OCI-LY1 (cell line): ENCODE measurements at regions not wholly inside any gene's neighbourhood (a gene's known extent, or its start where the extent isn't known, plus 50 kb on each side); places are given as distances from the start of the nearest gene placed in this dataset.
"Not testable (repeated sequence)": the region's sequence is repeated elsewhere in the genome, so short reads cannot be mapped to it uniquely, and the experiment has no call there.

Experiments
- H2AFZ ChIP-seq: fragments of 200-600 bp; sonication (generic), shearing (Covaris generic); 2 replicates; pipeline ENCODE4 v1.6.0; 2014; ENCODE audit warnings: antibody characterized with exemption, mild to moderate bottlenecking, low read length
- H3F3A ChIP-seq: fragments of 200-600 bp; sonication (generic), shearing (Covaris generic); 2 replicates; pipeline ENCODE4 v1.6.0; 2014; ENCODE audit warnings: mild to moderate bottlenecking, antibody characterized with exemption, low read length, moderate library complexity; ENCODE audit not compliant: insufficient read depth
- H3K27ac ChIP-seq: fragments of 200-600 bp; sonication (generic); 2 replicates; pipeline ENCODE4 v1.5.1; 2014; ENCODE audit warnings: low read length, mixed run types, mild to moderate bottlenecking, low read depth; ENCODE audit not compliant: poor library complexity, severe bottlenecking
- H3K27me3 ChIP-seq: fragments of 200-600 bp; sonication (generic); 2 replicates; pipeline ENCODE4 v1.6.0; 2014; ENCODE audit warnings: antibody characterized with exemption, mild to moderate bottlenecking, low read length, moderate library complexity; ENCODE audit not compliant: insufficient read depth
- H3K36me3 ChIP-seq: fragments of 200-600 bp; sonication (generic); 2 replicates; pipeline ENCODE4 v1.6.1; 2014; ENCODE audit warnings: mild to moderate bottlenecking, antibody characterized with exemption, low read length, moderate library complexity, mixed read lengths; ENCODE audit not compliant: insufficient read depth
- H3K4me1 ChIP-seq: fragments of 200-600 bp; sonication (generic); 2 replicates; pipeline ENCODE4 v1.5.1; 2014; ENCODE audit warnings: mild to moderate bottlenecking, low read length, moderate library complexity; ENCODE audit not compliant: insufficient read depth, severe bottlenecking
- H3K4me2 ChIP-seq: fragments of 200-600 bp; sonication (generic), shearing (Covaris generic); 2 replicates; pipeline ENCODE4 v1.6.1; 2014; ENCODE audit warnings: low read length
- H3K4me3 ChIP-seq: fragments of 200-600 bp; sonication (generic); 2 replicates; pipeline ENCODE4 v1.5.1; 2014; ENCODE audit warnings: low read length, low read depth, mild to moderate bottlenecking, mixed read lengths; ENCODE audit not compliant: poor library complexity, severe bottlenecking
- H3K79me2 ChIP-seq: fragments of 200-600 bp; shearing (Covaris generic); 2 replicates; pipeline ENCODE4 v1.6.1; 2016; ENCODE audit warnings: mixed run types, low read length, mixed read lengths; ENCODE audit not compliant: insufficient read depth
- H3K9ac ChIP-seq: fragments of 200-600 bp; sonication (generic), shearing (Covaris generic); 2 replicates; pipeline ENCODE4 v1.6.1; 2014; ENCODE audit warnings: mild to moderate bottlenecking, low read length, mixed read lengths
- H3K9me2 ChIP-seq: fragments of 200-600 bp; sonication (generic), shearing (Covaris generic); 2 replicates; pipeline ENCODE4 v1.6.1; 2014; ENCODE audit warnings: low read depth, mild to moderate bottlenecking, low read length, mixed read lengths
- H3K9me3 ChIP-seq: fragments of 200-600 bp; shearing (Covaris generic); 2 replicates; pipeline ENCODE4 v1.6.1; 2014; ENCODE audit warnings: low read length, mixed read lengths
- H4K20me1 ChIP-seq: fragments of 200-600 bp; sonication (generic), shearing (Covaris generic); 2 replicates; pipeline ENCODE4 v1.6.0; 2016; ENCODE audit warnings: mild to moderate bottlenecking, low read length; ENCODE audit not compliant: insufficient read depth
- EZH2 ChIP-seq: fragments of 200-600 bp; sonication (generic), shearing (Covaris generic); IDR thresholded peaks from 2 replicates; pipeline ENCODE4 v1.8.0; 2017; ENCODE audit warnings: borderline replicate concordance, mixed run types, mild to moderate bottlenecking, antibody characterized with exemption, low read length, moderate library complexity, mixed read lengths
- TF ChIP-seq, protein P1 (sequence below): fragments of 200-600 bp; sonication (generic), shearing (Covaris generic); IDR thresholded peaks from 2 replicates; pipeline ENCODE4 v1.5.1; 2017; ENCODE audit warnings: mild to moderate bottlenecking, antibody characterized with exemption, low read length, moderate library complexity, mixed read lengths

DNA sequence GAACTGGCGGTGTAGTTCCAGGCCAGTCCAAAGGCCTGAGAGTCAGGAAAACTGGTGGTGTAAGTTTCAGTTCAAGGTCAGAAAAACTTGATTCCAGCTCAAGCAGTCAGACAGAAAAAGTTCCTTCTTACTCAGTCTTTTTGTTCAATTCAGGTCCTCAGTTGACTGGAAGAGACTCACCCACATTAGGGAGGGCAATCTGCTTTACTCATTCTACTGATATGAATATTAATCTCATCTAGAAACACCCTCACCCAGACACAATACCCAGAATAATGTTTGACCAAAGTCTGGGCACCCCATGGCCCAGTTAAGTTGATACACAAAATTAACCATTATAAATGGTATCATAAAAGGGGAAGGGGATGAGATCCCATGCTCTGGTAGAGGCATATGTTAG lies 50.1 kb upstream of the LTA4H start:
- H3K4me1 ChIP-seq: no peaks in the 10 kb centered on the region
- no peak overlapping the region for H3K4me2 ChIP-seq
- no peak overlapping the region for H2AFZ ChIP-seq
- no peaks in the 10 kb centered on the region; the same call in 1 of the 2 replicates for H3K27me3 ChIP-seq
- H4K20me1 ChIP-seq: no peaks in the 10 kb centered on the region
- H3K9ac ChIP-seq: no peak overlapping the region
- no peaks in the 10 kb centered on the region for H3K79me2 ChIP-seq
- H3F3A ChIP-seq: no peaks in the 10 kb centered on the region
- no peaks in the 10 kb centered on the region for H3K36me3 ChIP-seq
- TF ChIP-seq, protein P1, sequence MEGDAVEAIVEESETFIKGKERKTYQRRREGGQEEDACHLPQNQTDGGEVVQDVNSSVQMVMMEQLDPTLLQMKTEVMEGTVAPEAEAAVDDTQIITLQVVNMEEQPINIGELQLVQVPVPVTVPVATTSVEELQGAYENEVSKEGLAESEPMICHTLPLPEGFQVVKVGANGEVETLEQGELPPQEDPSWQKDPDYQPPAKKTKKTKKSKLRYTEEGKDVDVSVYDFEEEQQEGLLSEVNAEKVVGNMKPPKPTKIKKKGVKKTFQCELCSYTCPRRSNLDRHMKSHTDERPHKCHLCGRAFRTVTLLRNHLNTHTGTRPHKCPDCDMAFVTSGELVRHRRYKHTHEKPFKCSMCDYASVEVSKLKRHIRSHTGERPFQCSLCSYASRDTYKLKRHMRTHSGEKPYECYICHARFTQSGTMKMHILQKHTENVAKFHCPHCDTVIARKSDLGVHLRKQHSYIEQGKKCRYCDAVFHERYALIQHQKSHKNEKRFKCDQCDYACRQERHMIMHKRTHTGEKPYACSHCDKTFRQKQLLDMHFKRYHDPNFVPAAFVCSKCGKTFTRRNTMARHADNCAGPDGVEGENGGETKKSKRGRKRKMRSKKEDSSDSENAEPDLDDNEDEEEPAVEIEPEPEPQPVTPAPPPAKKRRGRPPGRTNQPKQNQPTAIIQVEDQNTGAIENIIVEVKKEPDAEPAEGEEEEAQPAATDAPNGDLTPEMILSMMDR: no peak
- TF ChIP-seq EZH2: no peak
- no peak overlapping the region for H3K27ac ChIP-seq
- H3K4me3 ChIP-seq: no peak overlapping the region
- no peaks in the 10 kb centered on the region for H3K9me2 ChIP-seq
- no peaks in the 10 kb centered on the region for H3K9me3 ChIP-seq

DNA sequence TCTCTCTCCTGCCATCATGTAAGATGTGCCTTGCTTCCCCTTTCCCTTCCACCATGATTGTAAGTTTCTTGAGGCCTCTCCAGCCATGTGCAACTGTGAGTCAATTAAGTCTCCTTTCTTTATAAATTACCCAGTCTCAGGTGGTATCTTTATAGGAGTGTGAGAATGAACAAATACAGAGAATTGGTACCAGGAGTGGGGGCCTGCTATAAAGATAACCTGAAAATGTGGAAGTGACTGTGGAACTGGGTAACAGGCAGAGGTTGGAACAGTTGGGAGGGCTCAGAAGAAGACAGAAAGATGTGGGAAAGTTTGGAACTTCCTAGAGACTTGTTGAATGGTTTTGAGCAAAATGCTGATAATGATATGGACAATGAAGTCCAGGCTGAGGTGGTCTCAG lies 50.8 kb upstream of the LTA4H start:
- H3K79me2 ChIP-seq, H2AFZ ChIP-seq, H3K9ac ChIP-seq, H3K4me2 ChIP-seq, H3K4me1 ChIP-seq, H3K4me3 ChIP-seq, H3K27ac ChIP-seq, H3K27me3 ChIP-seq, H4K20me1 ChIP-seq, H3K9me3 ChIP-seq, H3F3A ChIP-seq, H3K36me3 ChIP-seq, H3K9me2 ChIP-seq: not testable (repeated sequence)

DNA sequence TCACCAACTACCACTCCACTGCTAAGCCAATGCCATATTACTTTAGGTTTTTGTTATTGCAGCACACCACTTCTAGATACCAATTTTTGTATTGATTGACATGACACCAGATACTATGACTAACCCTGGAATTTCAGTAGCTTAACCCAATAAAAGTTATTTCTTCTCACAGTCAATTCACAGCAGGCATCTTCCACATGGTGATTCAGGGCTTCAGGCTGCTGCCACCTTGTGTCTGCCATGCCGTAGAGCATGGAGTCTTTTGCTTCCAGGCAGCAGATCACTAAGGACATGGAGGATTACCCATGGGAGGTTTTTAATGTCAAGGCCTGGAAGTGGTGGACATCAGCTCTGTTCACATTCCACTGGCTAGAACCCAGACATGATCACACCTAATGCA lies 56.4 kb upstream of the LTA4H start:
- TF ChIP-seq, protein P1: peak; percentile 33; the same call in 1 of the 2 replicates
- no peak for TF ChIP-seq EZH2
- H3K4me3 ChIP-seq: no peak overlapping the region

DNA sequence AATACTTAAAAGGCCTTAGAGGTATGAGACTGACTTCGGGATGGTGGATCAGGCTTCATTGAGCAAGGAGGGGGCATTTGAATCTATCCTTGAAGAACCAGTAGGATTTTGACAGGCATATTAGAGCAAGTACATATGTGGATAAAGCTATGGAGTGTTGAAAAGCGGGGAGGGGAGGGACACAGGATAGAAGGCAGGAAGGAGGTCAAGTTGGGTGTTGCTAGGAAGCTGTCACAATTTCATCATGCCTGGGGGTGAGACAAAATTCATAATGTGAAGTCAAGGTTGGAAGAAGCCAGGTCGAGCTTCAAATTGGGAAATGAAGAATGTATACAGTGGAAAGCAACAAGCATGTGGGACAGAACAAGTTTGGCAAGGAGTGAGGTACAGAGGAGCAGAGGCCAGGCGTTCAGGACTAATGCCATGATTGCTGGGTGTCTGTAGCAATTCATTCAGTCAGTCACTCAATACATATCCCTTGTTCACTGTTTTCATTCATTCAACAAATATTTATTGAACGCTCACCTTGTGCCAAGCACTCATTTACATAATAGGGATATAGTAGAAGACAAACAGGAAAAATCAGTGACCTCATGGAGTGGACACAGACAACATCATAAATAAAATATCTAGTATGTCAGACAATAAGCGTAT lies 58.3 kb upstream of the LTA4H start:
- Histone ChIP-seq H3F3A (no peaks in the 10 kb centered on the region), H3K9ac (no peak overlapping the region), H3K9me3 (no peaks in the 10 kb centered on the region), H3K79me2 (no peaks in the 10 kb centered on the region), H3K4me3 (no peak overlapping the region), H3K36me3 (no peaks in the 10 kb centered on the region), H3K27me3 (no peaks in the 10 kb centered on the region; the same call in 1 of the 2 replicates), H4K20me1 (no peaks in the 10 kb centered on the region), H3K4me1 (no peaks in the 10 kb centered on the region), H2AFZ (no peak overlapping the region), H3K4me2 (no peak overlapping the region), H3K27ac (no peak overlapping the region), H3K9me2 (no peaks in the 10 kb centered on the region)
- TF ChIP-seq EZH2: no peak
- TF ChIP-seq, protein P1: no peak

More for the DNA sequence above, 56.4 kb upstream of the LTA4H start:
- H3K9ac ChIP-seq: no peak overlapping the region
- H2AFZ ChIP-seq: no peak overlapping the region
- no peaks in the 10 kb centered on the region for H3K79me2 ChIP-seq
- no peaks in the 10 kb centered on the region for H3K4me1 ChIP-seq
- H3K27me3 ChIP-seq: no peaks in the 10 kb centered on the region; the same call in 1 of the 2 replicates
- H3K4me2 ChIP-seq: no peak overlapping the region
- H3K36me3 ChIP-seq: no peaks in the 10 kb centered on the region
- no peaks in the 10 kb centered on the region for H4K20me1 ChIP-seq
- no peaks in the 10 kb centered on the region for H3K9me2 ChIP-seq
- H3K9me3 ChIP-seq: no peaks in the 10 kb centered on the region
- no peak overlapping the region for H3K27ac ChIP-seq
- no peaks in the 10 kb centered on the region for H3F3A ChIP-seq
